K562 (cell line): ENCODE measurements at regions not wholly inside any gene's neighbourhood (a gene's known extent, or its start where the extent isn't known, plus 50 kb on each side); places are given as distances from the start of the nearest gene placed in this dataset.

Experiments used
- ATAC-seq: fragments of 200-7000 bp; cut with Tn5 transposase; 3 replicates; pipeline ENCODE4 v1.9.1; 2020; ENCODE audit warnings: moderate library complexity
- BruUV-seq: library from RNA; stranded (reverse); fragments of 400-500 nt; replicated peaks from 2 replicates; lab custom pipeline; 2021; lab: Mats Ljungman, UMichigan
- CTCF ChIA-PET: fragments of 300-600 bp; formaldehyde crosslinking; extraction: SDS; loops from one replicate; lab custom pipeline; 2021; ENCODE audit warnings: low intra/inter-chr PET ratio; lab: Yijun Ruan, JAX
- POLR2A ChIA-PET: fragments of 300-600, 350-650 bp; sonication (Branson Sonifier 250); formaldehyde crosslinking; extraction: SDS; loops from one replicate; lab custom pipeline; 2021; ENCODE audit warnings: antibody characterized with exemption, inconsistent platforms; lab: Yijun Ruan, JAX
- DNase-seq, 4 experiments: peaks; one replicate each; pipeline versions ENCODE4 v3.0.0 to v3.0.0-alpha.2; 2011 to 2018; ENCODE audit warnings: low spot score in 3 of 4, mixed read lengths in 3 of 4; ENCODE audit errors: extremely low read depth in 1 of 4
- FAIRE-seq: peaks from 2 replicates; lab custom pipeline; 2011; peaks lifted over from hg19 to GRCh38; lab: Jason Lieb, UNC
- H2AFZ ChIP-seq: 2 replicates; pipeline ENCODE4 v1.6.0; 2011; ENCODE audit warnings: low read depth, low read length, control low read depth, inconsistent platforms
- H3K27ac ChIP-seq: fragments of 200-600 bp; 3 replicates; pipeline ENCODE4 v1.8.0; 2011; ENCODE audit warnings: low read depth, mild to moderate bottlenecking, control low read depth, inconsistent platforms, low read length, moderate library complexity, mixed read lengths; ENCODE audit errors: extremely low read depth
- H3K27me3 ChIP-seq, 2 experiments: fragments of 300-600 bp in 1 of 2; 2 replicates in 1 of 2; 3 replicates in 1 of 2; pipeline versions ENCODE4 v1.6.0 to v1.8.0; 2011; ENCODE audit warnings: inconsistent platforms in 2 of 2, low read length in 2 of 2, mild to moderate bottlenecking in 1 of 2, mixed read lengths in 1 of 2, moderate library complexity in 1 of 2; ENCODE audit not compliant: control insufficient read depth in 2 of 2, insufficient read depth in 2 of 2
- H3K36me3 ChIP-seq: fragments of 300-600 bp; 3 replicates; pipeline ENCODE4 v1.8.0; 2011; ENCODE audit warnings: mild to moderate bottlenecking, low read length, inconsistent platforms; ENCODE audit not compliant: control insufficient read depth, insufficient read depth
- H3K4me1 ChIP-seq, 2 experiments: fragments of 200-600 bp in 1 of 2; replicated peaks in 1 of 2; 2 replicates in 1 of 2; 3 replicates in 1 of 2; pipeline versions ENCODE4 v1.5.1 to v1.8.0; 2011; ENCODE audit warnings: inconsistent platforms in 2 of 2, low read length in 2 of 2, mild to moderate bottlenecking in 1 of 2, mixed read lengths in 1 of 2, moderate library complexity in 1 of 2; ENCODE audit not compliant: control insufficient read depth in 2 of 2, insufficient read depth in 2 of 2
- H3K4me2 ChIP-seq: 2 replicates; pipeline ENCODE4 v1.6.1; 2011; ENCODE audit warnings: low read length, control low read depth, inconsistent platforms, mixed read lengths; ENCODE audit not compliant: insufficient read depth
- H3K4me3 ChIP-seq: fragments of 200-600 bp; sonication (generic), shearing (Covaris generic); 2 replicates; pipeline ENCODE4 v1.5.1; 2016; ENCODE audit warnings: control low read depth, inconsistent platforms
- H3K79me2 ChIP-seq: fragments of 200-600 bp; 3 replicates; pipeline ENCODE4 v1.8.0; 2011; ENCODE audit warnings: low read length, inconsistent platforms; ENCODE audit not compliant: control insufficient read depth, insufficient read depth
- H3K9ac ChIP-seq, 2 experiments: 2 replicates each; pipeline versions ENCODE4 v1.6.0 to v1.6.1; 2011; ENCODE audit warnings: low read depth in 2 of 2, low read length in 2 of 2, control low read depth in 1 of 2, inconsistent platforms in 1 of 2, mild to moderate bottlenecking in 1 of 2, mixed read lengths in 1 of 2; ENCODE audit not compliant: insufficient read depth in 1 of 2
- H3K9me1 ChIP-seq: one replicate; pipeline ENCODE4 v1.6.0; 2011; ENCODE audit warnings: inconsistent platforms, mild to moderate bottlenecking, low read length, moderate library complexity; ENCODE audit not compliant: control insufficient read depth, insufficient read depth
- H3K9me3 ChIP-seq: replicated peaks from 2 replicates; pipeline ENCODE4 v1.5.1; 2011; ENCODE audit warnings: low read depth, low read length, inconsistent platforms; ENCODE audit not compliant: control insufficient read depth, insufficient read depth
- H4K20me1 ChIP-seq: replicated peaks from 2 replicates; pipeline ENCODE4 v1.6.1; 2011; ENCODE audit warnings: low read length, inconsistent platforms, mixed read lengths; ENCODE audit not compliant: control insufficient read depth, insufficient read depth
- CBX1 ChIP-seq: sonication (generic); IDR thresholded peaks from 2 replicates; pipeline ENCODE4 v1.6.1; 2016; ENCODE audit warnings: antibody characterized with exemption, low read depth, mild to moderate bottlenecking
- NCOA4 ChIP-seq: fragments of 450-650 bp; IDR thresholded peaks from 2 replicates; pipeline ENCODE4 v1.6.1; 2018; ENCODE audit warnings: mild to moderate bottlenecking; ENCODE audit not compliant: partially characterized antibody
- NR0B1 ChIP-seq: fragments of 450-650 bp; IDR thresholded peaks from one replicate; pipeline ENCODE4 v1.6.1; 2018; ENCODE audit warnings: mild to moderate bottlenecking, moderate library complexity; ENCODE audit not compliant: partially characterized antibody
- PHF8 ChIP-seq: fragments of 200-600 bp; sonication (generic); IDR thresholded peaks from 2 replicates; pipeline ENCODE4 v1.6.1; 2012; ENCODE audit warnings: mixed run types, mild to moderate bottlenecking, inconsistent platforms, low read length, moderate library complexity, borderline replicate concordance
- SAP30 ChIP-seq: fragments of 200-600 bp; sonication (generic); IDR thresholded peaks from 2 replicates; pipeline ENCODE4 v1.6.1; 2012; ENCODE audit warnings: borderline replicate concordance, low read depth, mild to moderate bottlenecking, moderate library complexity, low read length, control low read depth, inconsistent platforms; ENCODE audit not compliant: insufficient read depth, poor library complexity, severe bottlenecking
- SPI1 ChIP-seq: IDR thresholded peaks from 2 replicates; pipeline ENCODE4 v1.6.1; 2011; ENCODE audit warnings: low read depth, low read length, control low read depth, borderline replicate concordance
- ZBTB5 ChIP-seq: fragments of 450-650 bp; IDR thresholded peaks from 2 replicates; pipeline ENCODE4 v1.6.1; 2017; ENCODE audit warnings: antibody characterized with exemption
- ZKSCAN3 ChIP-seq: fragments of 250-450 bp; sonication (Bioruptor Pico); IDR thresholded peaks from 2 replicates; pipeline ENCODE4 v1.4.0; 2020
- ZNF324 ChIP-seq: fragments of 250-450 bp; sonication (Bioruptor Pico); IDR thresholded peaks from 2 replicates; pipeline ENCODE4 v1.4.0; 2020; ENCODE audit warnings: mild to moderate bottlenecking
- WGBS: fragments of 100-300 bp; shearing (Covaris generic); methylation state at CpG from one replicate; pipeline ENCODE4 v1.1.6; 2016; ENCODE audit warnings: low coverage, mixed read lengths; ENCODE audit not compliant: insufficient coverage; ENCODE audit errors: missing lambda C conversion rate; 5-methylcytosine and 5-hydroxymethylcytosine counted together
- in situ Hi-C: fragments of 300-500 bp; cut with MboI; formaldehyde crosslinking; loops from 4 replicates; pipeline ENCODE4 v1.15.0; 2018; ENCODE audit warnings: inconsistent platforms, mixed read lengths
- intact Hi-C: fragments of 100-400 bp; cut with micrococcal nuclease; formaldehyde crosslinking; loops from 2 replicates; pipeline ENCODE4 v1.14.2; 2022
- TF ChIP-seq, protein P1 (sequence below): sonication (generic); formaldehyde crosslinking; IDR thresholded peaks from 2 replicates; pipeline ENCODE4 v1.8.0; 2023; ENCODE audit warnings: missing genetic modification reagents, mild to moderate bottlenecking, borderline replicate concordance

DNA sequence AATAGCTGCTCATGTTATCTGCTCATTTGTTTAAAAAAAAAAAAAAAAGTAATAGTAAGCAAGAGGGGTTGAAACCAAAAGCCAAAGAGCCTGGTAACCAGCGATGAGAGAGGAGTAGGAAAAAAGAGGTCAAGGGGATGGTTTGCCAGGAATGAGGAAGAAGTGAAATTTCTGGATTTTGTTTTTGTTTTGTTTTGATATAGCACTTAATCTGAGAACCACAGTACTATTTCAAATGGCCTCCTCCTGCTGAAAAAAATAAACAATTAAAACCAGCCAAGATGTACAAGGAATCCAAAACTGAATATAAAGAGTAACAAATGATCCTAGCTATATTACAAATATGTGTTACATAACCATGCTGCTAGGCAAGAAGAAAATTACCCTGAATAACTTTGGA, 213.1 kb downstream of the FGFR2 start (continued):
- TF ChIP-seq SAP30 (no peak), SPI1 (no peak), PHF8 (no peak), CBX1 (no peak), ZNF324 (no peak)
- TF ChIP-seq, protein P1, sequence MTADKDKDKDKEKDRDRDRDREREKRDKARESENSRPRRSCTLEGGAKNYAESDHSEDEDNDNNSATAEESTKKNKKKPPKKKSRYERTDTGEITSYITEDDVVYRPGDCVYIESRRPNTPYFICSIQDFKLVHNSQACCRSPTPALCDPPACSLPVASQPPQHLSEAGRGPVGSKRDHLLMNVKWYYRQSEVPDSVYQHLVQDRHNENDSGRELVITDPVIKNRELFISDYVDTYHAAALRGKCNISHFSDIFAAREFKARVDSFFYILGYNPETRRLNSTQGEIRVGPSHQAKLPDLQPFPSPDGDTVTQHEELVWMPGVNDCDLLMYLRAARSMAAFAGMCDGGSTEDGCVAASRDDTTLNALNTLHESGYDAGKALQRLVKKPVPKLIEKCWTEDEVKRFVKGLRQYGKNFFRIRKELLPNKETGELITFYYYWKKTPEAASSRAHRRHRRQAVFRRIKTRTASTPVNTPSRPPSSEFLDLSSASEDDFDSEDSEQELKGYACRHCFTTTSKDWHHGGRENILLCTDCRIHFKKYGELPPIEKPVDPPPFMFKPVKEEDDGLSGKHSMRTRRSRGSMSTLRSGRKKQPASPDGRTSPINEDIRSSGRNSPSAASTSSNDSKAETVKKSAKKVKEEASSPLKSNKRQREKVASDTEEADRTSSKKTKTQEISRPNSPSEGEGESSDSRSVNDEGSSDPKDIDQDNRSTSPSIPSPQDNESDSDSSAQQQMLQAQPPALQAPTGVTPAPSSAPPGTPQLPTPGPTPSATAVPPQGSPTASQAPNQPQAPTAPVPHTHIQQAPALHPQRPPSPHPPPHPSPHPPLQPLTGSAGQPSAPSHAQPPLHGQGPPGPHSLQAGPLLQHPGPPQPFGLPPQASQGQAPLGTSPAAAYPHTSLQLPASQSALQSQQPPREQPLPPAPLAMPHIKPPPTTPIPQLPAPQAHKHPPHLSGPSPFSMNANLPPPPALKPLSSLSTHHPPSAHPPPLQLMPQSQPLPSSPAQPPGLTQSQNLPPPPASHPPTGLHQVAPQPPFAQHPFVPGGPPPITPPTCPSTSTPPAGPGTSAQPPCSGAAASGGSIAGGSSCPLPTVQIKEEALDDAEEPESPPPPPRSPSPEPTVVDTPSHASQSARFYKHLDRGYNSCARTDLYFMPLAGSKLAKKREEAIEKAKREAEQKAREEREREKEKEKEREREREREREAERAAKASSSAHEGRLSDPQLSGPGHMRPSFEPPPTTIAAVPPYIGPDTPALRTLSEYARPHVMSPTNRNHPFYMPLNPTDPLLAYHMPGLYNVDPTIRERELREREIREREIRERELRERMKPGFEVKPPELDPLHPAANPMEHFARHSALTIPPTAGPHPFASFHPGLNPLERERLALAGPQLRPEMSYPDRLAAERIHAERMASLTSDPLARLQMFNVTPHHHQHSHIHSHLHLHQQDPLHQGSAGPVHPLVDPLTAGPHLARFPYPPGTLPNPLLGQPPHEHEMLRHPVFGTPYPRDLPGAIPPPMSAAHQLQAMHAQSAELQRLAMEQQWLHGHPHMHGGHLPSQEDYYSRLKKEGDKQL: no peak

GRCh38 chr10:121392657-121393056, 205.6 kb downstream of the FGFR2 start:
- no peak for ATAC-seq
- no peaks in the 10 kb centered on the region for H3K27me3 ChIP-seq
- intact Hi-C loops: no loop called here
- H3K9me1 ChIP-seq: no peaks in the 10 kb centered on the region
- BruUV-seq: no TSS peak
- no peak for FAIRE-seq
- H3K4me3 ChIP-seq: no peak overlapping the region
- H3K4me2 ChIP-seq: no peak overlapping the region
- no peak overlapping the region for H3K9ac ChIP-seq
- no peak overlapping the region for H2AFZ ChIP-seq
- H3K36me3 ChIP-seq: no peaks in the 10 kb centered on the region
- DNase-seq: no peak
- H3K79me2 ChIP-seq: no peaks in the 10 kb centered on the region
- ChIA-PET POLR2A (no interaction called here), CTCF (no interaction called here)
- no peak overlapping the region for H3K27ac ChIP-seq
- in situ Hi-C loops: no loop called here
- H3K4me1 ChIP-seq: no peaks in the 10 kb centered on the region
- no peaks in the 10 kb centered on the region for H3K9me3 ChIP-seq
- no peaks in the 10 kb centered on the region for H4K20me1 ChIP-seq
- WGBS: 3% methylated on average over 6 of the region's 6 CpGs
- TF ChIP-seq ZKSCAN3 (CRISPR knock-in tag) (no peak), NR0B1 (no peak), NCOA4 (no peak), ZBTB5 (no peak)
